ENCODE measurements at regions not wholly inside any gene's neighbourhood (a gene's known extent, or its start where the extent isn't known, plus 50 kb on each side); places are given as distances from the start of the nearest gene placed in this dataset.

GRCh38 chr2:32874931-32875330 lies 71.8 kb upstream of the LTBP1 start:
- Histone ChIP-seq H3K79me1 (ENCODE audit: low read depth, low read length) (no peaks in the 10 kb centered on the region), H3K18ac (ENCODE audit: extremely low read depth, low read length) (no peak overlapping the region), H2BK20ac (ENCODE audit: low read length) (no peak overlapping the region), H3K4ac (replicated peaks; ENCODE audit: insufficient read length, low read depth, low read length) (no peak overlapping the region), H3K79me2 (ENCODE audit: control insufficient read depth in 1 of 2, insufficient read depth in 2 of 2, low read length in 2 of 2) (no peaks in the 10 kb centered on the region), H3K9me3 (ENCODE audit: insufficient read depth in 2 of 2, low read depth in 1 of 2, low read length in 1 of 2) (no peaks in the 10 kb centered on the region; a peak in 1 of 4 replicates), H3K23me2 (ENCODE audit: low read depth, low read length) (no peaks in the 10 kb centered on the region), H2BK15ac (ENCODE audit: low read length) (no peak overlapping the region), H3K27me3 (replicated peaks in 1 of 4; ENCODE audit: control insufficient read depth in 3 of 4, extremely low read depth in 1 of 4, insufficient read depth in 3 of 4, low read length in 3 of 4) (no peaks in the 10 kb centered on the region), H4K5ac (ENCODE audit: insufficient read length, low read depth, low read length) (no peak overlapping the region), H2BK120ac (replicated peaks; ENCODE audit: low read depth, low read length) (no peak overlapping the region), H3K4me1 (replicated peaks in 1 of 4; ENCODE audit: control insufficient read depth in 3 of 4, insufficient read depth in 4 of 4, low read length in 3 of 4) (no peaks in the 10 kb centered on the region), H2BK12ac (ENCODE audit: low read depth, low read length) (no peak overlapping the region), H3K23ac (ENCODE audit: insufficient read length) (no peak overlapping the region), H3K4me2 (ENCODE audit: insufficient read depth in 1 of 2, low read depth in 2 of 2, low read length in 2 of 2) (no peak overlapping the region), H2AK5ac (ENCODE audit: low read depth, low read length) (no peak overlapping the region), H4K91ac (replicated peaks; ENCODE audit: insufficient read length, low read length) (no peak overlapping the region), H3K14ac (ENCODE audit: insufficient read length) (no peak overlapping the region), H3K4me3 (ENCODE audit: extremely low read depth in 1 of 4, insufficient read depth in 2 of 4, low read depth in 3 of 4, low read length in 4 of 4) (no peak overlapping the region), H3K56ac (replicated peaks; ENCODE audit: insufficient read length, low read depth, low read length) (no peak overlapping the region), H3K36me3 (ENCODE audit: control insufficient read depth in 2 of 4, insufficient read depth in 4 of 4, low read length in 3 of 4) (no peaks in the 10 kb centered on the region), H2AFZ (ENCODE audit: low read length) (no peak overlapping the region), H3K27ac (ENCODE audit: low read depth, low read length) (no peak overlapping the region), H3K9ac (replicated peaks in 1 of 4; ENCODE audit: extremely low read depth in 1 of 4, low read depth in 3 of 4, low read length in 3 of 4) (no peak overlapping the region), H4K20me1 (replicated peaks in 1 of 2; ENCODE audit: control insufficient read depth in 1 of 2, insufficient read depth in 2 of 2, low read length in 2 of 2) (no peaks in the 10 kb centered on the region), H4K8ac (ENCODE audit: extremely low read depth, insufficient read depth, low read length) (no peak overlapping the region), H2BK5ac (ENCODE audit: low read depth, low read length) (no peak overlapping the region)
- ChIA-PET POLR2A (ENCODE audit: partially characterized antibody) (no interaction called here), CTCF (ENCODE audit: partially characterized antibody) (interaction anchor here (1.3 kb wide), 1 partner anchor 9 kb away, joined by 4 read pairs; no protein-coding TSS in a partner anchor)
- no peak for FAIRE-seq
- no peak for TF ChIP-seq ATF3 (IDR thresholded peaks at IDR 0.05; ENCODE audit: insufficient read depth, low read depth, low read length)
- TF ChIP-seq CBX5 (IDR thresholded peaks at IDR 0.05; ENCODE audit: low read depth, low read length), result no peak
- TF ChIP-seq TAF7 (optimal IDR thresholded peaks at IDR 0.05; ENCODE audit: borderline replicate concordance, low read depth, low read length), result no peak
- no peak for TF ChIP-seq GTF2F1 (IDR thresholded peaks at IDR 0.05; ENCODE audit: borderline replicate concordance, low read depth, low read length)
- no peak for TF ChIP-seq SIX5 (IDR thresholded peaks at IDR 0.05; ENCODE audit: low read depth, low read length)
- no peak for TF ChIP-seq HDAC2 (IDR thresholded peaks at IDR 0.05; ENCODE audit: borderline replicate concordance in 1 of 2, low read depth in 2 of 2, low read length in 2 of 2)
- no peak for TF ChIP-seq BACH1 (IDR thresholded peaks at IDR 0.05; ENCODE audit: low read length)
- no peak for TF ChIP-seq SRF (IDR thresholded peaks at IDR 0.05; ENCODE audit: low read depth, low read length)
- TF ChIP-seq JUND (IDR thresholded peaks at IDR 0.05; ENCODE audit: low read length), result no peak
- no peak for TF ChIP-seq EGR1 (IDR thresholded peaks at IDR 0.05; ENCODE audit: borderline replicate concordance, low read depth, low read length)
- no peak for TF ChIP-seq NANOG (IDR thresholded peaks at IDR 0.05; ENCODE audit: insufficient read depth, low read depth, low read length, poor library complexity, severe bottlenecking)
- DNase-seq (ENCODE audit: low read depth in 1 of 2, low spot score in 2 of 2), result no peak
- 89% methylated on average over 3 of the region's 3 CpGs; no CpG with 5 or more reads in 1 of the 2 experiments for WGBS, 2 experiments (ENCODE audit: extremely low coverage in 1 of 2, insufficient coverage in 1 of 2, insufficient read length in 1 of 2, insufficient replicate concordance in 2 of 2, low coverage in 1 of 2, low lambda C conversion rate in 2 of 2, missing lambda C conversion rate in 1 of 2)
